Upper lobe of left lung (tissue), 4 donors: ENCODE measurements at regions not wholly inside any gene's neighbourhood (a gene's known extent, or its start where the extent isn't known, plus 50 kb on each side); places are given as distances from the start of the nearest gene placed in this dataset.

Experiments used
- EP300 ChIP-seq, 4 donors: sonication (generic); formaldehyde crosslinking; IDR thresholded peaks; one replicate each; pipeline ENCODE4 v1.5.1; 2017; ENCODE audit warnings: antibody characterized with exemption in 4 of 4, control low read depth in 2 of 4
- POLR2A ChIP-seq, 4 donors: fragments of 450-650 bp; IDR thresholded peaks; one replicate each; pipeline ENCODE4 v1.5.1; 2016 to 2017; ENCODE audit warnings: antibody characterized with exemption in 4 of 4, mild to moderate bottlenecking in 2 of 4
- TF ChIP-seq, protein P1 (sequence below), 6 experiments: fragments of 450-650 bp in 4 of 6; fragments of 200-600 bp in 2 of 6; sonication (generic) in 2 of 6; IDR thresholded peaks; one replicate each; pipeline ENCODE4 v1.5.1; 2016 to 2019; ENCODE audit warnings: antibody characterized with exemption in 6 of 6

GRCh38 chr2:151119374-151119773 lies 142.3 kb downstream of the RBM43 start:
- TF ChIP-seq, protein P1, sequence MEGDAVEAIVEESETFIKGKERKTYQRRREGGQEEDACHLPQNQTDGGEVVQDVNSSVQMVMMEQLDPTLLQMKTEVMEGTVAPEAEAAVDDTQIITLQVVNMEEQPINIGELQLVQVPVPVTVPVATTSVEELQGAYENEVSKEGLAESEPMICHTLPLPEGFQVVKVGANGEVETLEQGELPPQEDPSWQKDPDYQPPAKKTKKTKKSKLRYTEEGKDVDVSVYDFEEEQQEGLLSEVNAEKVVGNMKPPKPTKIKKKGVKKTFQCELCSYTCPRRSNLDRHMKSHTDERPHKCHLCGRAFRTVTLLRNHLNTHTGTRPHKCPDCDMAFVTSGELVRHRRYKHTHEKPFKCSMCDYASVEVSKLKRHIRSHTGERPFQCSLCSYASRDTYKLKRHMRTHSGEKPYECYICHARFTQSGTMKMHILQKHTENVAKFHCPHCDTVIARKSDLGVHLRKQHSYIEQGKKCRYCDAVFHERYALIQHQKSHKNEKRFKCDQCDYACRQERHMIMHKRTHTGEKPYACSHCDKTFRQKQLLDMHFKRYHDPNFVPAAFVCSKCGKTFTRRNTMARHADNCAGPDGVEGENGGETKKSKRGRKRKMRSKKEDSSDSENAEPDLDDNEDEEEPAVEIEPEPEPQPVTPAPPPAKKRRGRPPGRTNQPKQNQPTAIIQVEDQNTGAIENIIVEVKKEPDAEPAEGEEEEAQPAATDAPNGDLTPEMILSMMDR (IDR thresholded peaks at IDR 0.05): no peak
- no peak for TF ChIP-seq POLR2A (IDR thresholded peaks at IDR 0.05)
- no peak for TF ChIP-seq EP300 (IDR thresholded peaks at IDR 0.05)
